Ecto neural progenitor cell (in vitro differentiated cells): ENCODE measurements at regions not wholly inside any gene's neighbourhood (a gene's known extent, or its start where the extent isn't known, plus 50 kb on each side); places are given as distances from the start of the nearest gene placed in this dataset.

Experiments
- DNase-seq: peaks from one replicate; pipeline ENCODE4 v3.0.0-alpha.2; 2018; ENCODE audit warnings: low spot score

- no peak for DNase-seq
These were observed 565.8 kb upstream of the DPPA4 start for GRCh38 chr3:109903100-109903499.

GRCh38 chr3:109910772-109911171 is 573.4 kb upstream of the DPPA4 start:
- no peak for DNase-seq

GRCh38 chr3:109918740-109919139 is 581.4 kb upstream of the DPPA4 start:
- no peak for DNase-seq

- no peak for DNase-seq
These were observed 583.4 kb upstream of the DPPA4 start for GRCh38 chr3:109920749-109921148.

- DNase-seq: no peak
These were observed 584.2 kb upstream of the DPPA4 start for GRCh38 chr3:109921509-109921908.

- DNase-seq: no peak
These were observed 585.5 kb upstream of the DPPA4 start for GRCh38 chr3:109922856-109923255.

GRCh38 chr3:109923431-109923830 is 586.1 kb upstream of the DPPA4 start:
- no peak for DNase-seq

- DNase-seq: no peak
These were observed 586.9 kb upstream of the DPPA4 start for GRCh38 chr3:109924196-109924595.

- DNase-seq: no peak
These were observed 589.0 kb upstream of the DPPA4 start for GRCh38 chr3:109926376-109926775.

- DNase-seq: no peak
These were observed 589.8 kb upstream of the DPPA4 start for GRCh38 chr3:109927161-109927560.

- DNase-seq: no peak
These were observed 590.4 kb upstream of the DPPA4 start for GRCh38 chr3:109927726-109928125.

- DNase-seq: no peak
These were observed 593.2 kb upstream of the DPPA4 start for GRCh38 chr3:109930582-109930981.

- DNase-seq: no peak
These were observed 596.2 kb upstream of the DPPA4 start for GRCh38 chr3:109933576-109933975.

GRCh38 chr3:109939817-109940216 is 602.5 kb upstream of the DPPA4 start:
- no peak for DNase-seq

GRCh38 chr3:109943181-109943580 is 605.8 kb upstream of the DPPA4 start:
- DNase-seq: no peak

- no peak for DNase-seq
These were observed 607.5 kb upstream of the DPPA4 start for GRCh38 chr3:109944836-109945235.

GRCh38 chr3:109952924-109953323 is 615.6 kb upstream of the DPPA4 start:
- no peak for DNase-seq

GRCh38 chr3:109963831-109964230 is 626.5 kb upstream of the DPPA4 start:
- no peak for DNase-seq

GRCh38 chr3:109973733-109974132 is 636.4 kb upstream of the DPPA4 start:
- no peak for DNase-seq

GRCh38 chr3:109977897-109978296 is 640.6 kb upstream of the DPPA4 start:
- no peak for DNase-seq

- no peak for DNase-seq
These were observed 644.9 kb upstream of the DPPA4 start for GRCh38 chr3:109982201-109982600.

- no peak for DNase-seq
These were observed 647.6 kb upstream of the DPPA4 start for GRCh38 chr3:109984976-109985375.

GRCh38 chr3:109985943-109986555 is 648.7 kb upstream of the DPPA4 start:
- DNase-seq: no peak

- DNase-seq: no peak
These were observed 657.5 kb upstream of the DPPA4 start for GRCh38 chr3:109994853-109995252.

- no peak for DNase-seq
These were observed 658.0 kb upstream of the DPPA4 start for GRCh38 chr3:109995377-109995776.
